GM12878 (cell line): ENCODE measurements at regions not wholly inside any gene's neighbourhood (a gene's known extent, or its start where the extent isn't known, plus 50 kb on each side); places are given as distances from the start of the nearest gene placed in this dataset.

ENCODE experiments used
- CREB1 ChIP-seq: IDR thresholded peaks from 2 replicates; pipeline ENCODE4 v1.6.1; 2012; ENCODE audit warnings: low read depth, mild to moderate bottlenecking, inconsistent platforms
- CTCF ChIP-seq, 3 experiments: IDR thresholded peaks in 2 of 3; conservative IDR thresholded peaks in 1 of 3; 2 replicates each; pipeline ENCODE4 v1.5.1; 2011; ENCODE audit warnings: low read depth in 3 of 3, low read length in 3 of 3, mild to moderate bottlenecking in 3 of 3, control low read depth in 2 of 3, moderate library complexity in 2 of 3, inconsistent platforms in 1 of 3, mixed read lengths in 1 of 3; ENCODE audit not compliant: control insufficient read depth in 2 of 3, insufficient read depth in 1 of 3; ENCODE audit errors: extremely low read depth in 1 of 3
- ESRRA ChIP-seq: IDR thresholded peaks from 2 replicates; pipeline ENCODE4 v1.6.1; 2012; ENCODE audit warnings: mild to moderate bottlenecking, low read length, improper control_type of control experiment
- EZH2 ChIP-seq: IDR thresholded peaks from 2 replicates; pipeline ENCODE4 v1.6.1; 2012; ENCODE audit warnings: low read depth, mild to moderate bottlenecking, control low read depth, inconsistent platforms, low read length, borderline replicate concordance; ENCODE audit not compliant: control insufficient read depth
- FOS ChIP-seq: IDR thresholded peaks from 3 replicates; pipeline ENCODE4 v1.6.1; 2011; ENCODE audit warnings: borderline replicate concordance; ENCODE audit not compliant: insufficient read length; ENCODE audit errors: extremely low read depth
- FOXK2 ChIP-seq: fragments of 450-650 bp; IDR thresholded peaks from 2 replicates; pipeline ENCODE4 v1.6.1; 2017; ENCODE audit warnings: mild to moderate bottlenecking, moderate library complexity
- HDAC6 ChIP-seq: fragments of 200-600 bp; sonication (generic); IDR thresholded peaks from one replicate; pipeline ENCODE4 v1.8.0; 2017; ENCODE audit warnings: antibody characterized with exemption; ENCODE audit not compliant: unreplicated experiment
- JUND ChIP-seq: IDR thresholded peaks from 2 replicates; pipeline ENCODE4 v1.6.1; 2012; ENCODE audit warnings: low read depth, mild to moderate bottlenecking, low read length, improper control_type of control experiment, moderate library complexity
- POLR2AphosphoS5 ChIP-seq: IDR thresholded peaks from 2 replicates; pipeline ENCODE4 v1.6.1; 2011; ENCODE audit warnings: mild to moderate bottlenecking, low read length, inconsistent platforms
- RCOR1 ChIP-seq: conservative IDR thresholded peaks from 2 replicates; pipeline ENCODE4 v1.6.1; 2012; ENCODE audit warnings: low read depth, low read length, improper control_type of control experiment
- SPI1 ChIP-seq: IDR thresholded peaks from 2 replicates; pipeline ENCODE4 v1.6.1; 2011; ENCODE audit warnings: low read depth, mild to moderate bottlenecking, low read length, moderate library complexity, borderline replicate concordance; ENCODE audit not compliant: insufficient read depth
- SRF ChIP-seq, 2 experiments: IDR thresholded peaks; 2 replicates each; pipeline ENCODE4 v1.6.1; 2011; ENCODE audit warnings: low read depth in 2 of 2, low read length in 2 of 2, mild to moderate bottlenecking in 1 of 2, moderate library complexity in 1 of 2
- STAT3 ChIP-seq: IDR thresholded peaks from 2 replicates; pipeline ENCODE4 v1.6.1; 2011; ENCODE audit warnings: low read depth, low read length, improper control_type of control experiment
- SUPT20H ChIP-seq: IDR thresholded peaks from 2 replicates; pipeline ENCODE4 v1.6.1; 2011; ENCODE audit warnings: low read depth, mild to moderate bottlenecking, low read length, moderate library complexity, borderline replicate concordance; ENCODE audit not compliant: control insufficient read depth

DNA sequence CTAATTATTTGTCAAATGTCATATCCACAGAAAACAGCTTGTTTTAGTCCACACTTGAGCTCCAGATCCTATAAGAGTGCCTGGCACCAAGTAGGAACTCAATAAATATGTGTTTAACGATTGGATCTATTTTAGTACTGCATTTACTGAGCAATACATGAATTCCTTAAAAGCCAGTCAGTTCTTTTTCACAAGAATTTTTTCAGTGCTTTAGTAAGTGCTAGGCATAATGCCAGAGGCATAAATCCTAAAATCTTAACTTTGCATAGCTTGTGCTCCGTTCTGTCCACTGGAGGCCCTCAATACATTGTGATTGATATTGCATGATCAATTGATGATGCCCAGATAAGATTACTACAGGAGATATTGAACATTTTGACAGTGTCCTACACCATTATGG lies 67.3 kb upstream of the PCSK5 start:
- TF ChIP-seq EZH2 (no peak), CTCF (IDR thresholded peaks at IDR 0.05 in 2 of 3, conservative IDR thresholded peaks at IDR 0.05 in 1 of 3; ENCODE audit: control insufficient read depth in 2 of 3, extremely low read depth in 1 of 3, insufficient read depth in 1 of 3, low read depth in 3 of 3, low read length in 3 of 3) (no peak), FOXK2 (no peak), POLR2AphosphoS5 (no peak), STAT3 (no peak), JUND (no peak), SUPT20H (no peak), RCOR1 (no peak), ESRRA (no peak), SPI1 (no peak), CREB1 (no peak), HDAC6 (no peak), FOS (no peak), SRF (IDR thresholded peaks at IDR 0.05; ENCODE audit: low read depth in 2 of 2, low read length in 2 of 2) (no peak)
